HepG2 (cell line): ENCODE measurements at regions not wholly inside any gene's neighbourhood (a gene's known extent, or its start where the extent isn't known, plus 50 kb on each side); places are given as distances from the start of the nearest gene placed in this dataset.

ENCODE experiments used
- CTCF ChIP-seq: sonication (generic); formaldehyde crosslinking; IDR thresholded peaks from 2 replicates; pipeline ENCODE4 v1.5.0; 2020; ENCODE audit warnings: mild to moderate bottlenecking, missing genetic modification reagents, moderate library complexity
- ELF1 ChIP-seq: sonication (generic); formaldehyde crosslinking; IDR thresholded peaks from 2 replicates; pipeline ENCODE4 v1.4.0; 2020; ENCODE audit warnings: missing genetic modification reagents
- RORA ChIP-seq: sonication (generic); formaldehyde crosslinking; IDR thresholded peaks from 2 replicates; pipeline ENCODE4 v1.5.0; 2020; ENCODE audit warnings: mild to moderate bottlenecking, missing genetic modification reagents, moderate library complexity
- ZNF629 ChIP-seq: sonication (generic); formaldehyde crosslinking; conservative IDR thresholded peaks from 2 replicates; pipeline ENCODE4 v1.5.0; 2020; ENCODE audit warnings: missing genetic modification reagents

GRCh38 chr13:33542309-33543088 is 256.9 kb upstream of the STARD13 start:
- TF ChIP-seq ELF1 = peak; percentile 96
- peak; percentile 58 for TF ChIP-seq ZNF629 (CRISPR knock-in tag)
- no peak for TF ChIP-seq RORA (CRISPR knock-in tag)
- TF ChIP-seq CTCF (CRISPR knock-in tag) = peak; percentile 99
